Anterior cingulate cortex (tissue), 58 donors: ENCODE measurements at regions not wholly inside any gene's neighbourhood (a gene's known extent, or its start where the extent isn't known, plus 50 kb on each side); places are given as distances from the start of the nearest gene placed in this dataset.

Source experiments
- DNase-seq, 58 donors: peaks; one replicate each; lab custom pipeline; 2025; lab: John Stamatoyannopoulos, UW

- no peak for DNase-seq
These were observed 555.2 kb downstream of the COL12A1 start for GRCh38 chr6:74650668-74651067.

DNA sequence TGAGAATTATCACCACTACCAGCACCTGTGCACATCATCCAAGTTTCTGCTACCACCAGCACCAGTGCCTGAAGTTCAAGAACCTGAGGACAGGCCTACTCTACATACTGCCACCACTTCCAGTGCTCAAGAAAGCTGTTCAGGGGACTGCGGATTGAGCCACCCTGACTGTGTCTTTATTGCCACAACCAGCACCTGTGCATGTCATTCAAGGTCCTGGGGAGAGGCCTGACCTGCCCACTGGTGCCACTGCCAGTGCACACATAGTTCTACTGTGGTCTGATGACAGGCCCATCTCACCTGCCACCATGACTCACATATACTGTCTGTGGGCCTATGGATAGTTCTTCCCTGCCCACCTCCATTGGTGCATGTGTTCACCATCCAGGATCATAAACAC lies 559.4 kb downstream of the COL12A1 start:
- DNase-seq, result no peak

GRCh38 chr6:74645108-74645849 lies 560.6 kb downstream of the COL12A1 start:
- no peak for DNase-seq

DNA sequence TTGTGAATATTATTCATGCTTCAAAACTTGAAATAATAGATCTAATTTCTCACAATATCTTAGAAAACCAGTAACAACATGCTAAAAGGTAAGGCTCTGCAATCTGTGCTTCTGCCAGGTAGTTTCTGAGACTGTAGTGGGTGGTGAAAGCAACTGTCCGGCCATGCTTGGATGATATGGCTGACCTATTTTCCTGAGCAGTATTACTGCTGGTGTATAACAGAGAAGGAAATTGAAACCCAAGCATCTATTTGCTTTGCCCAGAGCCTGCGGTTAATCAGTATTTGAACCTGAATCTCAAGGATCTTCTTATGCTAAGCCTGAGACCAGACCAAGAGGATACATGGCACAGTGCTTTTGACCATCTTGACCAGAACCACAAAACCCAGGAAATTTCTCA lies 563.8 kb downstream of the COL12A1 start:
- DNase-seq, result no peak

DNA sequence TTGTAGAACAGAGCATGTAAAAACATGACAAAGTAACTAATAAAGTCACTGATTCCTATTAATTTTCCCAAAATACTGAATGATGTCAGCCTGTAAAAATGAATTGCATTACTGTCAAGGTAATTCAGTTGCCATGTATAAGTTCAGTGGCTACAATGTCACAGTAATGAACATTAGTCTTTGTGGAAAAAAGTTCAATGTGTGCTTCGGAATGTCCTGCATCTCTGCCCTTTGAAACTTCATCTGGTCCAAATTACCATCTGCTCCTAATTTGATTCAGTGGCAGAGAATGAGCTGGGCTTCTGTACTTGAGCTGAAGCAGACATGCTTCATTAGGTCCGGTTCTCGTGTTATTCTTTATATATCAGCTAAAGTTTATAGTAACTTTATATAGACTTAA lies 567.4 kb downstream of the COL12A1 start:
- no peak for DNase-seq

GRCh38 chr6:74632196-74632875 lies 573.5 kb downstream of the COL12A1 start:
- no peak for DNase-seq

- DNase-seq, result no peak
These were observed 574.3 kb downstream of the COL12A1 start for GRCh38 chr6:74631564-74631963.

GRCh38 chr6:74626288-74626687 lies 579.6 kb downstream of the COL12A1 start:
- no peak for DNase-seq

DNA sequence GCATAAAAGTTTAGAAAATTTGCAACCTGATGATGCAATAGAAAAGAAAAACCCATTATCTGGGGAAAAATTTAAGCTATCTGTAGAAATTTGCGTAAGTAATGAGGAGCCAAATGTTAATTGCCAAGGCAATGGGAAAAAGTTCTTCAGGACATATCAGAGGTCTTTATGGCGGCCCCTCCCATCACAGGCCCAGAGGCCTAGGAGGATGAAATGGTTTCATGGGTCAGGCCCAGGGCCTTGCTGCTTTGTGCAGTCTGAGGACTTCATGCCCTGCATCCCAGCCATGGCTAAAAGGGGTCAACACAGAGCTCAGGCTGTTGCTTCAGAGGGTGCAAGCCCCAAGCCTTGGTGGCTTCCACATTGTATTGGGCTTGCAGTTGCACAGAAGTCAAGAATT lies 582.8 kb downstream of the COL12A1 start:
- no peak for DNase-seq

- DNase-seq, result no peak
These were observed 594.6 kb downstream of the COL12A1 start for GRCh38 chr6:74611220-74611619.

GRCh38 chr6:74610352-74610751 lies 595.5 kb downstream of the COL12A1 start:
- DNase-seq, result no peak

- DNase-seq, result no peak
These were observed 596.0 kb downstream of the COL12A1 start for GRCh38 chr6:74609871-74610270.

GRCh38 chr6:74607934-74608333 lies 597.9 kb downstream of the COL12A1 start:
- DNase-seq, result no peak

GRCh38 chr6:74607468-74607867 lies 598.4 kb downstream of the COL12A1 start:
- no peak for DNase-seq

DNA sequence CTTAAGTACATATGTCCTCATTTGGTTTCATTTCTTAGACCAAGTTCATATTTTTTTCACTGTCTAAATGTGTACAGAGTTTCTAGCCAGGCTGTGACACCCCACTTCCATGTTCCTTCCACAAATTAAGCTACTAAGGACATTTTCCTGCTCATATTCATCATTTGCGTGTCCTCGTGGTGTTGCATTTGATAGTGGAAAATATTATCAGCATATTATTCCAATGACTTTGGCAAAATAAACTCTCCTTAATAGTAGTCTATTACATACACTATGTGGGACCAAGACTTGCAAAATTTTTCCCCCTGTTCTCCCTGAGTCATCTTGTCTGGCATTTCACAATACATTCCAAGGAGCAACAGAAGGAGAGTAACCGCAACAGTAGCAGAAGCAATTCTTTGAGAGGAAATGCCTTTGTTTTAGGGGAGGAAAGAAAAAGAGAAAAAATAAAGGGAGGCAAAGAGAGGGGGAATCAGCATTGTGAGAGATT lies 599.2 kb downstream of the COL12A1 start:
- no peak for DNase-seq

DNA sequence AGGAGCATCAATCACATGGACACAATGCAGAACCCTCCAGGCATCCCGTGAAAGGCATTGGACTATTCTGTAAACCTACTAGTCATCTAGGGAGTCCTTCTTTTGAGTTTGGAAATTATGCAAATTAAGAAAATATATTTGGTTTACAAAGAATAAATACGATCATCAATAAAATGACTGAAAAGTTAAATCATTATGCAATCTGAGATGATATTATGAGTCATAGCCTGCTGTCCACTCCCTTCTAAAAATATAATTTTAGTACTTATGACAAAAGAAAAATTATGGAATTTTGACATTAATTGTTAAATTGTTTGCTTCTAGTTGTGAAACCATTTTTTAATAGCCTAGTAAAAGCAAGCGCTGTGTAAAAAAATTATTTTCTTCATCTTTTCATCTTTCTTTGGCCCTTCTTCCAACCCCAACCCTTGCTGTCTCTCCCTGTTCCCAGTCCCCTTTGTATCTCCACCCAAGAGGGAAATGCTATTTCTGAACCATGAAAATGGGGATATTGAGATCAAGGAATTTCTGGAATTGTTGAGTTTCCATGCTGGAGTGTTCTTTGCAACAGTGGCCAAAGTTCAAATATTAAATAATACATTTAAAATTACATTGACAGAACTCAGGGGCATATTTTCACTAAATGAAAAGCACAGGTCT lies 599.8 kb downstream of the COL12A1 start:
- no peak for DNase-seq

DNA sequence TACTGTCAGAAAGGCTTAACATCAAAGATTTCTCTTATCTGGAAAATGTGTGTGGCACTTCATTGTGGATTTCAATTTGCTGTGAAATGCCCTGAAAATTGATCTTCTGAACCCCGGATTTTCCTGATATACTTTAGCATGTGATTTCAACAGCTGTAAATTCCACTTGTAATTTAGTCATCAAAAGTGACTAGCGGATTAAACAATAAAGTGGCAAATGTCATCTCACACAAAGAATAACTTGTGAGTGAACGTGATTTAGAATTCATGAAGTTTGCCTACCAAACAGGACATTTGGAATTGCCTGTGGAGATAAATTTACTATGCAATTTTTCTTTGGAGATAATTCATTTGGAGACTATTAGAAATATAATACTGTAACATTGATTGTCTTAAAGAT lies 601.6 kb downstream of the COL12A1 start:
- no peak for DNase-seq

DNA sequence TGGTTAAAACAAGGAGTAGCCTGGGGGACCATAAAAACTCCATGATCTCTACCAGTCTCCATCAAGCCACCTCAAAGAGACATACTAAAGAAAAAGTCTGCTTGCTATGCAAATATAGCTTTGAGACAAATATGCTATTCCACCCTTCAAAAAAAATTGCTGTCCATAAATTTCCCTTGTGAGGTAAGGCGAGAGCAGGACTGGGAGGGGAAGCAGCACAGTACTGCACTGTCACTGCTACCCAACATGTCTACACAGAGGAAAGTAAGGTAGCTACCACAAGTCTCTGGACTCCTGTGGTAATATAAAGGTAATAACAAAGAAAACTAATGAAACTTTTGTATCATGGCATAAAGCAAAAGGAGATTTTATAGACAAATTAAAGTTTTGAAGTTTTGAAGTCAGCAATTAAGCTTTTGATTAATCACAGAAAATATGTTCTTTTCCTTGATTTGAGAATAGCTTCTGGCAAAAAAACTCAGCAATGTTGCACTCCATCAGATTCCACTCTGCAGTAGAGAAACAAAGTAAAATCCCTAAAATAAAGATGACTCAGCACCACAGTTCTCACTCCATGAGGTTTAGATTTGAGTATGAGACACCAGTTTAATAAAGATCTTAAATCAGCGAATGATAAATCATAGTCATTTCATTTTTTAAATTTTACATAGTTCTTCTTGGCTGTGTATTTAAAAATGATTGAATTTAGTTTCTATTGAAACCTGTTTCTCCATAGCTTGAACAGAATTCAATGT lies 602.4 kb downstream of the COL12A1 start:
- no peak for DNase-seq

DNA sequence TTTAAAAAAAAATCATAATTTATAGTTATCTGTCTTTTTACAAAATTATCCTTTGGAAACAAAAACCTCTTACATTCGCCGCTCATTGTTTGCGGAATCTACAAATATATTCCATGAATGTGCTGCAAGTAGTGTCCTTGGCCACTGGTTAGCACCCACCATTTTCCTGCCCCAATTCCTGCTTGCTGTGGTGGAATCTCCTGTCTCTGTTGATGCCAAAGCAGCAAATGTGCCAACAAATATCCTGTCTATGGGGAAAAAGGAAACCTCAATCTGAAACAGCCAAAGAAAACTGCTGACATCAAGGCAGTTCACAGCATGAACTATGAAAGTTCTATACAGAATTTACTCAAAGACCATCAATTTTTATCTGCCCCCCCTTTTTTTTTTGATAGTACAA lies 603.6 kb downstream of the COL12A1 start:
- DNase-seq, result no peak

DNA sequence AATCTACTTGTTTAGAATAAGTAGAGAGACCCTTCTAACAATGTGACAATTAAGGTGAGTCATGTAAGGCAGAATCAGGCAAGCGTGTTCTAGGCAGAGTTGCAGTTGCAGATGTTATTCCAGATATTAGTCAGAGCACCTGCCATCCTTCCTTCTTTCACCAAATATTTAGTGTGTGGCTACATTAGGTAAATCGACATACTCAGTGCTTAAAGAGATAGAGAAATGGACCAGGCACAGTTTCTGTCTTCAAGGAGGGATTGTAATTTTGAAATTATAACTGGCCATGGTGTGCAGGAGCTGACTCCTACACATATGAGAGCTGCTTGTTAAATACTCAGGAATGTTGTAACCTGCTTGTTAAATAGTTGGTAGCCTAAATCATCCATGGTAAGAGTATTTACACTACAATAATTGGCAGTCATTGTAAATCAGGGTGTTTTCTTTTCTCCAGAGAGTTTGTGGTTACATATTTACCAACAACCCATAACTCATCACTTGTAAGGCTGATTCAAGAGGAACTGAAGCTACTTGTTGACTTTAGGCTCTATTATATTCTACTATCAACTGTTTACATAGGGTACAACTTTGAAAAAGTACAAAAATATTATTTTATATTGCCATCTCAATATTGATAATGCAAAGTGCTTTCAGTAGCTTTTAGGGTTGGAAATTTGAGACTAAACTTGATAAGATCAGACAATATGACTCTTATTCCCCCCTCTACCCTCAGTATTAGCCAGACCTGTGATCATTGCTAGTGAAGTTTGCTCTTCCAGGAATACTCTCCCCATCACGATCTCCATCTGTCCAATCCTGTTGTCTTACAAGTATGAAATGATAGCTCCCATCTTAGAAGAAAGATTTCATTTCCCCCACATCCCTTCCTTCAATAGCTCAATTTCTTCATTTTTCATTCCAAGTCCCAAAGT lies 607.1 kb downstream of the COL12A1 start:
- DNase-seq, result no peak
